PFSK-1 (cell line): ENCODE measurements at regions not wholly inside any gene's neighbourhood (a gene's known extent, or its start where the extent isn't known, plus 50 kb on each side); places are given as distances from the start of the nearest gene placed in this dataset.

ENCODE experiments used
- FOXP2 ChIP-seq: optimal IDR thresholded peaks from 2 replicates; pipeline ENCODE3; 2011; ENCODE audit warnings: borderline replicate concordance, control low read depth, inconsistent platforms; ENCODE audit not compliant: insufficient read depth; ENCODE audit errors: extremely low read length, extremely low read depth
- POLR2AphosphoS5 ChIP-seq: IDR thresholded peaks from 2 replicates; pipeline ENCODE4 v1.6.1; 2012; ENCODE audit warnings: low read depth, mild to moderate bottlenecking, control low read depth, low read length, moderate library complexity
- REST ChIP-seq, 2 experiments: IDR thresholded peaks; 2 replicates each; pipeline versions ENCODE4 v1.6.1 to v1.8.0; 2011 to 2012; ENCODE audit warnings: low read depth in 2 of 2, low read length in 2 of 2, control low read depth in 1 of 2, inconsistent platforms in 1 of 2, mild to moderate bottlenecking in 1 of 2, moderate library complexity in 1 of 2; ENCODE audit not compliant: insufficient read depth in 1 of 2
- SIN3A ChIP-seq: IDR thresholded peaks from 2 replicates; pipeline ENCODE4 v1.6.1; 2012; ENCODE audit warnings: mild to moderate bottlenecking, low read length, moderate library complexity, borderline replicate concordance; ENCODE audit not compliant: insufficient read depth
- TAF1 ChIP-seq: IDR thresholded peaks from 2 replicates; pipeline ENCODE4 v1.6.1; 2012; ENCODE audit warnings: low read length, control low read depth, borderline replicate concordance; ENCODE audit not compliant: insufficient read depth

GRCh38 chr12:90028635-90029051, 320.0 kb upstream of the ATP2B1 start:
- TF ChIP-seq SIN3A (no peak), POLR2AphosphoS5 (no peak), REST (IDR thresholded peaks at IDR 0.05; ENCODE audit: insufficient read depth in 1 of 2, low read depth in 2 of 2, low read length in 2 of 2) (no peak), TAF1 (no peak), FOXP2 (no peak)
